AG09319 (cell line): ENCODE measurements at regions not wholly inside any gene's neighbourhood (a gene's known extent, or its start where the extent isn't known, plus 50 kb on each side); places are given as distances from the start of the nearest gene placed in this dataset.

Experiments
- DNase-seq: peaks from one replicate; pipeline ENCODE4 v3.0.0-alpha.2; 2010; ENCODE audit warnings: low read depth; ENCODE audit errors: extremely low read depth
- CTCF ChIP-seq: IDR thresholded peaks from 2 replicates; pipeline ENCODE4 v1.5.1; 2011; ENCODE audit warnings: low read depth, mild to moderate bottlenecking, inconsistent platforms, low read length, moderate library complexity

- no peak for DNase-seq
- no peak for TF ChIP-seq CTCF
These were observed 94.4 kb upstream of the SLC27A6 start for GRCh38 chr5:128870923-128871322.

- TF ChIP-seq CTCF: no peak
- DNase-seq: no peak
These were observed 88.5 kb upstream of the SLC27A6 start for GRCh38 chr5:128876569-128877382.

- DNase-seq: no peak
- no peak for TF ChIP-seq CTCF
These were observed 87.8 kb upstream of the SLC27A6 start for GRCh38 chr5:128877476-128877875.

- TF ChIP-seq CTCF: no peak
- no peak for DNase-seq
These were observed 83.7 kb upstream of the SLC27A6 start for GRCh38 chr5:128881502-128882018.

GRCh38 chr5:128885649-128886255 lies 79.5 kb upstream of the SLC27A6 start:
- no peak for TF ChIP-seq CTCF
- DNase-seq: no peak

GRCh38 chr5:128895122-128895521 lies 70.2 kb upstream of the SLC27A6 start:
- no peak for TF ChIP-seq CTCF
- DNase-seq: no peak

- no peak for TF ChIP-seq CTCF
- DNase-seq: no peak
These were observed 68.6 kb upstream of the SLC27A6 start for GRCh38 chr5:128896675-128897074.
